ENCODE measurements at regions not wholly inside any gene's neighbourhood (a gene's known extent, or its start where the extent isn't known, plus 50 kb on each side); places are given as distances from the start of the nearest gene placed in this dataset.

GRCh38 chr13:90838317-90838960 lies 509.0 kb upstream of the MIR17HG start:
- no peaks in the 10 kb centered on the region for H4K20me1 ChIP-seq (replicated peaks; ENCODE audit: control insufficient read depth, insufficient read depth, low read length)
- no peak overlapping the region for H3K9ac ChIP-seq (ENCODE audit: insufficient read depth in 1 of 2, low read depth in 2 of 2, low read length in 2 of 2)
- H3K4me1 ChIP-seq (replicated peaks in 1 of 2; ENCODE audit: control insufficient read depth in 2 of 2, insufficient read depth in 2 of 2, low read length in 2 of 2) = no peaks in the 10 kb centered on the region
- in situ Hi-C loops (cut with MboI) = no loop called here
- H3K4me3 ChIP-seq = no peak overlapping the region
- intact Hi-C loops (cut with micrococcal nuclease) = no loop called here
- no peaks in the 10 kb centered on the region for H3K9me1 ChIP-seq (ENCODE audit: control insufficient read depth, insufficient read depth, low read length)
- ATAC-seq = no peak
- H3K4me2 ChIP-seq (ENCODE audit: insufficient read depth, low read length) = no peak overlapping the region
- H3K27me3 ChIP-seq (ENCODE audit: control insufficient read depth in 2 of 2, insufficient read depth in 2 of 2, low read length in 2 of 2) = no peaks in the 10 kb centered on the region
- POLR2A ChIA-PET = no interaction called here
- no peaks in the 10 kb centered on the region for H3K36me3 ChIP-seq (ENCODE audit: control insufficient read depth, insufficient read depth, low read length)
- DNase-seq (ENCODE audit: extremely low read depth in 1 of 4, low spot score in 3 of 4) = no peak
- BruUV-seq (replicated peaks) = no TSS peak
- H3K9me3 ChIP-seq (replicated peaks; ENCODE audit: control insufficient read depth, insufficient read depth, low read depth, low read length) = no peaks in the 10 kb centered on the region; the same call in 1 of the 2 replicates
- no peaks in the 10 kb centered on the region for H3K79me2 ChIP-seq (ENCODE audit: control insufficient read depth, insufficient read depth, low read length)
- no peak overlapping the region for H3K27ac ChIP-seq (ENCODE audit: extremely low read depth, low read depth, low read length)
- CTCF ChIA-PET (ENCODE audit: low intra/inter-chr PET ratio) = no interaction called here
- TF ChIP-seq CAMTA2 (CRISPR knock-in tag; conservative IDR thresholded peaks at IDR 0.05) (0 out of 2 replicates have a peak, but pooled peaks have one; percentile 45), JUNB (CRISPR knock-in tag; conservative IDR thresholded peaks at IDR 0.05) (no peak), ZNF507 (tag; conservative IDR thresholded peaks at IDR 0.05) (peak; percentile 34; the same call in 1 of the 2 replicates)
- FAIRE-seq = no peak
- no peak overlapping the region for H2AFZ ChIP-seq (ENCODE audit: low read depth, low read length)
- 2% methylated on average over 4 of the region's 4 CpGs for WGBS (ENCODE audit: insufficient coverage, low coverage, missing lambda C conversion rate)

DNA sequence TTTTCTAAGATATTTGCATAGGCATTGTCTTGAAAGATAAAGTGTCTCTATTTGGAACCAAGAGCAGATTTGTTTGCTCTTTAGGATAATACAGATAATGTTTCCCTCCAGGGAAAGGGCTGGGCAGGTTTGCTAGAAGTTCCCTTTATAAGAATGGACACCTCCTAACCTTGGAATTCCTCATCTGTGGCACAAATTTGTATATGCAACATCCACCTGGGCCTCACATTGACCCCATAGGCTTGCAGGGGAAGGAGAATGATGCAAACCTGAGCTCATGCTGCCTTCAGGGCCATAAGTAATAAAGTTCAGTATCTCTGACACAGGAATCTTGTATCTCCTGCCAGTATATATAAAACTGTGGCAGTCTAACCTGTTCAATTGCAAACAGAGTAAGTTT lies 508.4 kb upstream of the MIR17HG start:
- Histone ChIP-seq H4K20me1 (replicated peaks; ENCODE audit: control insufficient read depth, insufficient read depth, low read length) (no peaks in the 10 kb centered on the region), H3K27ac (ENCODE audit: extremely low read depth, low read depth, low read length) (no peak overlapping the region), H2AFZ (ENCODE audit: low read depth, low read length) (no peak overlapping the region), H3K79me2 (ENCODE audit: control insufficient read depth, insufficient read depth, low read length) (no peaks in the 10 kb centered on the region), H3K36me3 (ENCODE audit: control insufficient read depth, insufficient read depth, low read length) (no peaks in the 10 kb centered on the region), H3K27me3 (ENCODE audit: control insufficient read depth in 2 of 2, insufficient read depth in 2 of 2, low read length in 2 of 2) (no peaks in the 10 kb centered on the region), H3K4me1 (replicated peaks in 1 of 2; ENCODE audit: control insufficient read depth in 2 of 2, insufficient read depth in 2 of 2, low read length in 2 of 2) (no peaks in the 10 kb centered on the region), H3K9me3 (replicated peaks; ENCODE audit: control insufficient read depth, insufficient read depth, low read depth, low read length) (no peaks in the 10 kb centered on the region; the same call in 1 of the 2 replicates), H3K9me1 (ENCODE audit: control insufficient read depth, insufficient read depth, low read length) (no peaks in the 10 kb centered on the region), H3K4me3 (no peak overlapping the region), H3K4me2 (ENCODE audit: insufficient read depth, low read length) (no peak overlapping the region), H3K9ac (ENCODE audit: insufficient read depth in 1 of 2, low read depth in 2 of 2, low read length in 2 of 2) (no peak overlapping the region)
- ChIA-PET POLR2A (interaction anchor here (0.6 kb wide), 1 partner anchor 608 kb away, joined by 3 read pairs; no protein-coding TSS in a partner anchor), CTCF (ENCODE audit: low intra/inter-chr PET ratio) (no interaction called here)
- no peak for DNase-seq (ENCODE audit: extremely low read depth in 1 of 4, low spot score in 3 of 4)
- no peak for TF ChIP-seq ZNF174 (CRISPR knock-in tag; IDR thresholded peaks at IDR 0.05)
- TF ChIP-seq IRF2 (CRISPR knock-in tag; IDR thresholded peaks at IDR 0.05) = peak; percentile 28; the same call in 1 of the 2 replicates
- in situ Hi-C loops (cut with MboI) = no loop called here
- no peak for FAIRE-seq
- ATAC-seq = no peak
- intact Hi-C loops (cut with micrococcal nuclease) = no loop called here
- no TSS peak for BruUV-seq (replicated peaks)

All from K562 (cell line).